ENCODE measurements at regions not wholly inside any gene's neighbourhood (a gene's known extent, or its start where the extent isn't known, plus 50 kb on each side); places are given as distances from the start of the nearest gene placed in this dataset.

DNA sequence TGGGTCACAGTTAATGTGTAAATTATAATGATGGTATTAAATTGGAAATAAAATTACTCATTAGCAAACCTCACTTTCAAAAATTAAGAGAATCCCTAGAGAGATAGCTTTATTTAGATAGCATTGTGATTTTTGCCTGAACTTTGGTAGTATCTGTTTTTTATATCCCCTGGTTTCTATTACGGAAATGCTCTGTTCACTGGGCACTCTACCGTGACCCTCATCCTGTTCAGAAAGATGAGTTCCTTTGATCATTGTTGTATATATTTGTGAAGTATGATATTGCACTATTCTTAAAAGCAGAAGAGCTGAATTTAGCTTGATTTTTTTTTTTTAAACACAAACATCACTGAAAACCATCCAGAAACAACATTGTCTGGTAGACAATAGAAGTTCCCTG, 1143.8 kb upstream of the MAP3K7 start:
- ChIA-PET CTCF (no interaction called here), POLR2A (interaction anchor here (0.6 kb wide), 1 partner anchor 41 kb away, joined by 3 read pairs; no protein-coding TSS in a partner anchor)
- no peak for DNase-seq (ENCODE audit: low read depth, low spot score)
- H3K4me3 ChIP-seq (ENCODE audit: low read depth, low read length): no peak overlapping the region
- no peak overlapping the region for H3K27ac ChIP-seq (ENCODE audit: low read depth, low read length)
- no peaks in the 10 kb centered on the region for H3K27me3 ChIP-seq (ENCODE audit: control insufficient read depth, insufficient read depth, low read length)
- TF ChIP-seq, protein P1, sequence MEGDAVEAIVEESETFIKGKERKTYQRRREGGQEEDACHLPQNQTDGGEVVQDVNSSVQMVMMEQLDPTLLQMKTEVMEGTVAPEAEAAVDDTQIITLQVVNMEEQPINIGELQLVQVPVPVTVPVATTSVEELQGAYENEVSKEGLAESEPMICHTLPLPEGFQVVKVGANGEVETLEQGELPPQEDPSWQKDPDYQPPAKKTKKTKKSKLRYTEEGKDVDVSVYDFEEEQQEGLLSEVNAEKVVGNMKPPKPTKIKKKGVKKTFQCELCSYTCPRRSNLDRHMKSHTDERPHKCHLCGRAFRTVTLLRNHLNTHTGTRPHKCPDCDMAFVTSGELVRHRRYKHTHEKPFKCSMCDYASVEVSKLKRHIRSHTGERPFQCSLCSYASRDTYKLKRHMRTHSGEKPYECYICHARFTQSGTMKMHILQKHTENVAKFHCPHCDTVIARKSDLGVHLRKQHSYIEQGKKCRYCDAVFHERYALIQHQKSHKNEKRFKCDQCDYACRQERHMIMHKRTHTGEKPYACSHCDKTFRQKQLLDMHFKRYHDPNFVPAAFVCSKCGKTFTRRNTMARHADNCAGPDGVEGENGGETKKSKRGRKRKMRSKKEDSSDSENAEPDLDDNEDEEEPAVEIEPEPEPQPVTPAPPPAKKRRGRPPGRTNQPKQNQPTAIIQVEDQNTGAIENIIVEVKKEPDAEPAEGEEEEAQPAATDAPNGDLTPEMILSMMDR (IDR thresholded peaks at IDR 0.05; ENCODE audit: low read depth, low read length): no peak
- H3K9me3 ChIP-seq (ENCODE audit: control insufficient read depth, insufficient read depth, low read length): no peaks in the 10 kb centered on the region

DNA sequence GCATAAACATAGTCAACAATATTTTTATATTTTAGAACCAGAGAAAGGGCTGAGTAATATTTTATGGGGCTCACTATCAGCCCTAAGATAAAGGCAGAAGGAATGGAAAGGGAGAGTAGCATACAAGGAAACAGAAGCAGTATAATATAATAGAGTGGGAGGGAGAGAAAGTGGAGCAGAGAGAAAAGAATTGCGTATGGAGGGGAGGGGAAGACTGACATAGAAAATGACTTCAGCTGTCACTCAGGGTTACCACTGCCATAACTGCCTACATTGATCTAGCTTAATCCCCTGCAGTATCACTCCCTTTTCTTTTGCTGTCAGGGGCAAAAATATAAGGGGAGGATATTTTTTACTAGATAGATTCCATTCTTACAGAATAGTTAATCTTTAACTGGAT, 1133.5 kb upstream of the MAP3K7 start:
- no peak overlapping the region for H3K27ac ChIP-seq (ENCODE audit: low read depth, low read length)
- H3K4me3 ChIP-seq (ENCODE audit: low read depth, low read length): no peak overlapping the region
- no peak for DNase-seq (ENCODE audit: low read depth, low spot score)
- TF ChIP-seq, protein P1 (IDR thresholded peaks at IDR 0.05; ENCODE audit: low read depth, low read length): no peak
- H3K9me3 ChIP-seq (ENCODE audit: control insufficient read depth, insufficient read depth, low read length): no peaks in the 10 kb centered on the region
- ChIA-PET POLR2A (no interaction called here), CTCF (no interaction called here)
- no peaks in the 10 kb centered on the region for H3K27me3 ChIP-seq (ENCODE audit: control insufficient read depth, insufficient read depth, low read length)

DNA sequence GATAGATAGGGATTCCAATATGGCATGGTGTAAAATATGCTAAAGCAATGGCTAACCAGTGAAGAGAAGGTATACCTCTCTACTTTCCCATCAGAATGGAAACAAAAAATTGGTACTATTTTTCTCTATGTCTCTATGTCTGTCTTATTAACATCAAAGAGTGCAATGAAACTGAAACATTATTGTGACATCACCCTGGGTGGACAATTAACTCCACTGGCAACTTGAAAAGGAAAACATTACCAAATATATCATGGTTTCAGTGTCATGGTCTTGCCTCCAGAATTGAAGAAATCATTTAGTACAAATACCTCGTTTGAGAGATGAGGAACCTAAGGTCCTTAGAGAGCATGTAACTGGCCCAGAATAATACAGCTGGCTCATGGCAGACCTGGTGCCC, 1132.5 kb upstream of the MAP3K7 start:
- ChIA-PET CTCF (no interaction called here), POLR2A (no interaction called here)
- TF ChIP-seq, protein P1 (IDR thresholded peaks at IDR 0.05; ENCODE audit: low read depth, low read length): no peak
- Histone ChIP-seq H3K9me3 (ENCODE audit: control insufficient read depth, insufficient read depth, low read length) (no peaks in the 10 kb centered on the region), H3K27ac (ENCODE audit: low read depth, low read length) (no peak overlapping the region), H3K4me3 (ENCODE audit: low read depth, low read length) (no peak overlapping the region), H3K27me3 (ENCODE audit: control insufficient read depth, insufficient read depth, low read length) (no peaks in the 10 kb centered on the region)
- DNase-seq (ENCODE audit: low read depth, low spot score): no peak

DNA sequence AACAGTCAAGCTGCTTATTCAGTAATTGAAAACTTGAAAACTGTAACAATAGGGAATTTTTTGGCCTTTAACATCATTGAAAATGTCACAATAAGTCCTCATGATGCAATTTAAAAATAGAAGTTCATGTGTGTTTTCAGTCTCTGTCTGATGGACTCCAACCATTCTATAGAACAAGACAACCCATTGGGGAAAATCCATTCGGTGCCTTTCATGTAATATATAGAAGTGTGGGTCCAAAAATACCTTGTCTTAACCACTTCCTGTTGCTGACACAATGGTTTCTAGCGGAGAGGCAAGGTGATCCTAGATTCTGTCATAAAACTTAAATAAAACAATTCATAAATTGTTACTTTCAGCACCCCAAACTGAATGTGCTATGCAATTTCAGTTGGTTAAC, 1131.3 kb upstream of the MAP3K7 start:
- no peak overlapping the region for H3K27ac ChIP-seq (ENCODE audit: low read depth, low read length)
- no peaks in the 10 kb centered on the region for H3K27me3 ChIP-seq (ENCODE audit: control insufficient read depth, insufficient read depth, low read length)
- CTCF ChIA-PET: no interaction called here
- DNase-seq (ENCODE audit: low read depth, low spot score): no peak
- TF ChIP-seq, protein P1 (IDR thresholded peaks at IDR 0.05; ENCODE audit: low read depth, low read length): no peak
- no peaks in the 10 kb centered on the region for H3K9me3 ChIP-seq (ENCODE audit: control insufficient read depth, insufficient read depth, low read length)
- POLR2A ChIA-PET: no interaction called here
- H3K4me3 ChIP-seq (ENCODE audit: low read depth, low read length): no peak overlapping the region

DNA sequence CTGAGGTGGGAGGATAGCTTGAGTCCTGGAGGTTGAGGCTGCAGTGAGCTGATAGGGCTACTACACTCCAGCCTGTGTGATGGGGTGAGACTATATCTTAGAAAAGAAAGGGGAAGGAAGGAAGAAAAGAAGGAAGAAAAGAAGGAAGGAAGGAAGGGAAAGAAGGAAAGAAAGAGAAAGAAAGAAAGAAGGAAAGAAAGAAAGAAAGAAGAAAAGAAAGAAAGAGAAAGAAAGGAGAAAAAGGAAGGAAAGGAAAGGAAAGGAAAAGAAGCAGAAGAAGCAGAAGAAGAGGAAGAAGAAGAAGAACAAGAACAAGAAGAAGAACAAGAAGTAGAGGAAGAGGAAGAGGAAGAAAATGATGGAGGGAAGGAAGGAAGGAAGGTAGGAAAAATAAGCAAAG, 1130.2 kb upstream of the MAP3K7 start:
- H3K9me3 ChIP-seq (ENCODE audit: control insufficient read depth, insufficient read depth, low read length): no peaks in the 10 kb centered on the region
- H3K27me3 ChIP-seq (ENCODE audit: control insufficient read depth, insufficient read depth, low read length): no peaks in the 10 kb centered on the region
- ChIA-PET CTCF (no interaction called here), POLR2A (no interaction called here)
- TF ChIP-seq, protein P1 (IDR thresholded peaks at IDR 0.05; ENCODE audit: low read depth, low read length): no peak
- no peak for DNase-seq (ENCODE audit: low read depth, low spot score)
- H3K4me3 ChIP-seq (ENCODE audit: low read depth, low read length): no peak overlapping the region
- H3K27ac ChIP-seq (ENCODE audit: low read depth, low read length): no peak overlapping the region

All from AG04450 (cell line).